ENCODE measurements at regions not wholly inside any gene's neighbourhood (a gene's known extent, or its start where the extent isn't known, plus 50 kb on each side); places are given as distances from the start of the nearest gene placed in this dataset.

DNA sequence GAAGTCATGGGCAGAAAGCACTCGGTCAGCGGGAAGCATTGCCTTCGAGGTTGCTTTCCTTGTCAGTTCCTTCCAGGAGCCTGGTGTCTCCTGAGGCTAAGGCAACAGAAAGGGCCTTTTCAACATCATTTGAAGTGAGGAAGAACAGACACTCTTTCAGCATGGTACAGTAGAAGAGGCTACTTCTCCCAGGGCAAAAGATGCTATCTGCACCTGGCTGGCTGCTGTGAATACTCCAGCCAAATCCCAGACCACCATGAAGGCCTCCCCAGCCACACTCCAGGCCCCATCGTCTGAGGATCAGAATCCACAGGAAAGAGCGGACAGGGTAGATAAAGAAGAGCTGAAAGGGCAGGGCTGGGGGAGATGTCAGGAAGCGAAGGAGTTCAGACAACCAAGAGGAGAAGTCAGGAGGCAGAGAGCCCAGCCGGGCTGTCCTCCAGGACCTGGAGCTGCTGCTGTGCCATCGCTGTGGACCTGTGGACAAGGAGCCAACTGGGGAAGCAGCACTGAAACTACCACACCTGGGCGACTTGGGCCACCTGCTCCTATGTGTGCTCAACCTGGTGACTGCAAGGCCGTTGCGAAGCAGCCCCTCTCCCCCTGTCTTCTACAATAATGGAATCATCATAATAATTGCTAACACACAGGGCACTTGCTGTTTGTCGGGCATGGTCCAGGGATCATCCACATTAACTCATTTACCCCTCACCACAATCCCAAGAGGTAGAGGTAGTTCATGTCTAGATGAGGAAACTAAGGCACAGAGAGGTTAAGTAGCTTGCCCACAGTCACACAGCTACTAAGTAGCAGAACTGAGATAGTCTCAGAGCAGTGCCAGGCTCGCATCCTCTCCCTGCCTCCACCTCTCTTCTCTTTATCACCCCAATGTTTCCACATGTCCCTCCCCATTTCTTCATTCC is 88.0 kb upstream of the ZBTB40 start:
- no peak for DNase-seq

DNA sequence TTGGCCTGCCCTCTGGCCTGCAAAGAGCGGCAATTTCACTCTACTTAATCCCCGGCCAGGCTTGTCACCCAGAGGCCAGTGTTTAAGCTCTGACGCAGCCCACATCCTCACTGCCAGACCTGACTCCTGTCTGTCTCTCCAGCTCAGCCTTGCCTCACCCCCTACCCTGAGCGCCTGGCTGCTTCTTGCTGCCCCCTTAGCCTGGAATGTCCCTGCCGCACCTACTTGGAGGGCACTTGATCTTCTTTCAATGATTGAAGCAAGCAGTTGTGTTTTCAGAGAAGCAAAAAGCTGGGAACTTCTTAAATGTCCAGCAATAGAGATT is 87.4 kb upstream of the ZBTB40 start:
- DNase-seq: no peak

DNA sequence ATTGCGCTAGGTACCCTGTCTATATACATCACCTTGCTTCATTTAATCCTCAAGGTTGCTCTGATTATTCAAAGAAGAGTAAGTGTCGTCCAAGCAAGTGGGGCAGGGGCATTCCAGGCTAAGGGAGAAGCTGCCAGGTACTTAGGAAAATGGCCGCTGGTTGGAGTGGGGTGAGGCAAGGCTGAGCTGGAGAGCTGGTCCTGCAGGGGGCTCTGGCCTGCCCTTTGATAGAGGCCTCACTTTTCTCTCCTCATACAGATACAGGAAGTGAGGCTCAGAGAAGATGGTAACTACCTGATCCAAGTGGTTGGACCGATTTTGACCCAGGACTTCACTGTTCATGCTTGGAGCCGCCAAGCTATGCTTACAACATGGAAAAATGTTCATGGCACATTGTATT is 86.9 kb upstream of the ZBTB40 start:
- no peak for DNase-seq

DNA sequence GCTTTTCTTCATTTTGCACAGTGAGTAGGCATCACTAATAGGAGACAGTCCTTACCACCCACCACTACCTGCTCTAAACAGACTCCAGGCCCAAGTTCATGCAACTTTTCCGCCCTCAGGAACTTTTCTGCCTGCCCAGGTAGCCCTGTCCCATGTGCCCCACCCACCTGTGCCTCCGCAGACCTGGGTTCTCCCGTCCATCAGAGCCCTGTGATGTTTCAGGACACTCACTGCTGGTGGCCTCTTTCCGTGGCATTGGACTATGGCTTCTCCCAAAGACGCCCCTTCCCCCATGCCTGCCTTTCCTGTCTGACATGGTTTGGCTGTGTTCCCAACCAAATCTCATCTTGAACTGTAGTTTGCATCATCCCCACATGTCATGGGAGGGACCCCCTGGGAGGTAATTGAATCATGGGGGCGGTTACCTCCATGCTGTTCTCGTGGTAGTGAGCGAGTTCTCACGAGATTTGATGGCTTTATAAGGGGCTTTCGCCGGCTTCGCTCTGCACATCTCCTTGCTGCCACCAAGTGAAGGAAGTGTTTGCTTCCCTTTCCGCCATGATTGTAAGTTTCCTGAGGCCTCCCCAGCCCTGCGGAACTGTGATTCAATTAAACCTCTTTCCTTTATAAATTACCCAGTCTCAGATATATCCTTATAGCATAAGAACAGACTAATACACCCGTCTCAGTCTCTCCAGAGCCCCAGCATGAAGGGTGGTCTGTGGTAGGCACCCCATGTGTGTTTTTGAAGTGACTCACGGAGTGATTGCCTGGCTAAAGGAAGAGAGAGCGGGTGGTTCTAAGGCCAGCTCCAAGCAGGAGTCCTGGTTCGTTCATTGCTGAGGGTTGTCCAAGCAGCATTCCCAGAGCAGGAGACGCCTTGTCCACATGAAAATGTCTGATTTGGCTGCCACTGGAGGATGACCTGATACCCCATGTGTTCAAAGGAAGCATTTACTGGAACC is 86.0 kb upstream of the ZBTB40 start:
- DNase-seq: no peak

DNA sequence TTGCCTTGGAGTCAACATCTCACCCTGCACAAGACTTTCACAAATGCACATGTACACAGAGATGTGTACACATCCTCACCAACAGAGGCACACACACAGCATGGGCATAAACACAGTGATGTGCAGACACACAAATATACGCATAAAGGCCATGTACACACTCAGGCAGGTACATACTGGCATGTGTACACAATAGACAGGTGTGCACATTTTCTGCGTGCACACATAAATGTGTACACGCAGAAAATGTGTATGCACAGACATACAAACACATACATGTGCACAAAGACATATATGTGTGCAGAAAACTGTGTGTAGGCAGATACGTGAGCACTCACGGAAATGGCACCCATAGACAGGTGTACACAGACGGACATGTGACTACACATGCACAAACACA is 85.3 kb upstream of the ZBTB40 start:
- no peak for DNase-seq

DNA sequence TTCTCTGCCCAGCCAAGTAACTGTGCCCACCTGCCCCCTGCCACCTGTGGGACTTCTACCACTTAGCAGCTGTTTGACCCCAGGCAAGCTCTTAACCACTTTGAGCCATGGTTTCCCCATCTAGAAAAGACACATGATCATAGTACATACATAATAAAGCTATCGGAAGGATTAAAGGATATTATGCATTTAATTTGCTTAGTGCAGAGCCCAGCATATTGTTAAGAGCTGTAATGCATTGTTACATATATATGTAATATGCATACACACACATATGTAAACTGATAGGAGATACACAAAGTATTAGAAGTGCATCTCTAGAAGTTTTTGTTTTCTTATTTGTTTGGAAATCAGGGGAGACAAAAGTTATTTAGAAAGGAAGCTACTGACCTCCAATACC is 83.5 kb upstream of the ZBTB40 start:
- no peak for DNase-seq

DNA sequence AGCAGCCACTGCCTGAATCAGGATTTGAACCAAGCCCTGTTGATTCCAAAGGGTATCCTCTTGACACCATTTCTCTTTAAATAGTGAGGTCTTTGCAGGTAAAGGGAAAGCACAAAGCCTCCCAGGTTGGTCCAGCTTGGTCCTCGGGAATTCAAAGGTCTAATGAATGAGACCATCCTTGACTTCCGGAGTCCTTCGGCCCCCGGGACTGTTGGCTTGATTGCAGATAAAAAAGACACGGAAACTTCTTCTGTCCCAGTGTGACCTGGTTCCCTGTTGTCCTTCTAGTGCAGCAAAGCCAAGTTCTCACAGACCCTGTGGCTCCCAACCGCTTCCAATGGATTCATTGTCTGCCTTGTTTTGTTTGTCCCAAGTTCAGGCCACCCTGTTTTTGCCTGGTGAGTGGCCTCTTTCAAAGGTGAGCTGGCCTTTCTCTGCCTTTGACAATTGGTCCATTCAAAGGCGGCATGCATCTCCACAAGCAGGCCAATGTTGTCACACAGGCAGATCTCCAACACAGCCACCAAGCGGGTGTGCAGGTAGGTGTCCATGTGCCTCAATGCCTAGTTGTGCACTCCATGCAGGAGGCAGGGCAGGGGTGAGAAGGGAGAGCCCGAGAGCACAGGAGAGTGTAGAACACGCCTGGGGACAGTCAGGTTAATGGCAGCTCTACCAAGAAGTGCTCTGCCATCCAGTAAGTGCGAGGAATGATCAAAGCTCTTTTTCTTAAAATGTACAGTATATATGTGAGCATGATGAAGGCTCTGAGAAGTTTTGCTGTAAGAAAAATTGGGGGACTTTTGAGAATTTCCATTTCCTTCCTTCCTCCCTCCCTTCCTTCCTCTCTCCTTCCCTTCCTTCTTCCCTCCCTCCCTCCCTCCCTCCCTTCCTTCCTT is 82.1 kb upstream of the ZBTB40 start:
- no peak for DNase-seq

DNA sequence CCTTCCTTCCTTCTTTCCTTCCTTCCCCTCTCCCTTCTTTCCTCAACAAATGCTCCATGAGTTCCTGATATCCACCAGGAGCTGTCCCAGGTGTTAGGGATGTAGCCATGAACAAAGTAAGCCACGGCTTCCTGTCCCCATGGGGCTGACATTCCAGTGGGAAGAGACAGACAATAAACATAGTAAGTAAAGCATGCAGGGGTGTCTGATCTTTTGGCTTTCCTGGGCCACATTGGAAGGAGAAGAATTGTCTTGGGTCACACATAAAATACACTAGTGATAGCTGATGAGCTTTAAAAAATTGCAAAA is 81.5 kb upstream of the ZBTB40 start:
- DNase-seq: no peak

DNA sequence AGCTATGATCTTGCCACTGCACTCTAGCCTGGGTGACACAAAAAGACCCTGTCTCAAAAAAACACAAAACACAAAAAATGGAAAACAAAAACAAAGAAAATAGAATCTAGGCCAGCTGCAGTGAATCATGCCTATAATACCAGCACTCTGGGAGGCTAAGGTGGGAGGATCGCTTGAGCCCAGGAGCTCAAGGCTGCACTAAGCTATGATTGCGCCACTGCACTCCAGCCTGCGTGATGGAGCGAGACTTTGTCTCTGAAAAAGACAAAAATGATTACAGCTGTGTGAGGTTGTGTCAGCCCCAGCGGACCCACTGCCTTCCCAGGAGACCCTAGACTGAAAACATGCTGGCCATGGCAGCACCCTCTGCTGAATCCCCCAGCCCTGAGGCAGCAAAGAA is 80.2 kb upstream of the ZBTB40 start:
- no peak for DNase-seq

DNA sequence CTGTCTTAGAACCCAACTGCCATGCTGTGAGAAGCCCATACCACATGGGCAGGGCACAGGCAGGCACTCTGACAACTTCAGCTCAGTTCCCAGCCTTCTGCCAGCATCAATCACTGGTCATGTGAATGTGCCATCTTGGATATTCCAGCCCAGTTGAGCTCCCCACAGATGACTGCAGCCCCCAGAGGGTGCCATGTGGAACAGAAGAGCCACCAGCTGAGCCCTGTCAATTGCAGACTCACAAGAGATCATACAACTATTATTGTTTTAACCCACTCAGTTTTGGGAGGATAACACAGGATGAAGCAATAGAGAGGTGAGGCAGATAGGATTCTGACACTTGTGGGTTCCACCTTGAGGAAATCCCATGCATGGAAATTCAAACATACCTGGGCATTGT is 78.4 kb upstream of the ZBTB40 start:
- no peak for DNase-seq

DNA sequence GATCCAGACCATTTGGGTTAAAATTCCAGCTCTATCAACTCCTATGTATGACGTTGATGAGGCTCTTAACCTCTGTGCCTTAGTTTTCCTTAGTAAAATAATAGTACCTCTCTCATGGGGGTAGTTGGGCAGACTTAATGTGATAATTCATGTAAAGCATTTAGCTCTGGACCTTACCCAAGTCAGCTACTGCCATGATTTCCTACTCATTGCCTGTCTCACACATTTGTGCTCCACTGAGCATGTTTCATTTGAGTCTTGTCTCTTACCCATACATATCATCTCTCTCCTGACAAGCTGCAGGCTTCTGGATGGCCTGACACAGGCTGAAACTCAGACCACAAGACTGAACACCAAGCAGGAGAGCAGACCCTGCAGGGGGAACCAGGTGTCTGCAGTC is 77.7 kb upstream of the ZBTB40 start:
- DNase-seq: no peak

DNA sequence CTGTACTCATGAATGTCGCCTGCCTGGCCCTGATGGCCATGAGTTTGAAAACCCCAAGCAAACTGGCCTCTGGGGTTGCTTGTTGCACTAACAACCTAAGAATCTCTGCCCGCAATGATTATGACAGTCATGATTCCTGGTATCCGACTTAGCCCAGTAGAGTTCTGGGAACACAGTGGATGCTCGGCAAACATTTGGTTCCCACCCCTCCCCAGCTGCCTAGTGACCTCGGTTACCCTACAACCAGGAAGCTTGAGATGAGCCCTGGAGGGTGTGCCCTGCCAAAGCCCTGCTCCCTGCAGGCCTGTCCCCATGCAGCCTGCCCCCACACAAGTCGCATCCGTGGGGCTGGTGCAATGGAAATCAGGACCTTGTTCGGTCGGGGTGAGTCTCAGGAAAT is 76.0 kb upstream of the ZBTB40 start:
- no peak for DNase-seq

DNA sequence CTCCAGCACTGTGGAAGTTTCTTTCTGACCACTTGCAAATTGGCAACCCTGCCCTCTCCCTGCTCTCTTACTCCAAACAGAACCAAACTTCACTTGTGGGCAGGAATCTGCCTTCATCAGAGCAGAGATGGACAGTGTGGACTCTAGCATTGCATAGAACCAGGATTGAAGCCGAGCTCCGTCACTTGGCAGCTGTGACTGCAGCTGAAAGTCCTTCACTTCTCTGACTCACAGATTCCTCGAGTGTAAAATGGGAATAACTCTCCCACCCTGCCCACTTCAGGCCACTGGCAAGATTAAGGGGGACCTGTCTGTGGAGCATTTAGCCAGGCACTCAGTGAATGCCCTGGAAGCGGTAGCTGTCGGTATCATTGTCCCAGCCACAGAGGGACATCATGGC is 75.7 kb upstream of the ZBTB40 start:
- no peak for DNase-seq

DNA sequence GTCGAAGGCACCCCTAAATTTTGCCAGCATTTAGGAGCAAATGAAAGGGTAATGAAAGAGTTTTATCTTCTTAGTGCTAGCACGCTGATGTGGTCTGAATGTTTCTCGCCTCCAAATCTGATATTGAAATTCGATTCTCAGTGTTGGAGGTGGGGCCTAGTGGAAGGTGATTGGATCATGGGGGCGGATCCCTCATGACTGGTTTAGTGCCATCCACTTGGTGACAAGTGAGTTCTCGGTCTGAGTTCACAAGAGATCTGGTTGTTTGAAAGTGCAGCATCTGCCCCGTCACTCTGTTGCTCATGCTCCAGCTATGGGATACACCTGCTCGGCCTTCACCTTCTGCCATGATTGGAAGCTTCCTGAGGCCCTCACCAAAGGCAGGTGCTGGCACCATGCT is 75.1 kb upstream of the ZBTB40 start:
- DNase-seq: no peak

DNA sequence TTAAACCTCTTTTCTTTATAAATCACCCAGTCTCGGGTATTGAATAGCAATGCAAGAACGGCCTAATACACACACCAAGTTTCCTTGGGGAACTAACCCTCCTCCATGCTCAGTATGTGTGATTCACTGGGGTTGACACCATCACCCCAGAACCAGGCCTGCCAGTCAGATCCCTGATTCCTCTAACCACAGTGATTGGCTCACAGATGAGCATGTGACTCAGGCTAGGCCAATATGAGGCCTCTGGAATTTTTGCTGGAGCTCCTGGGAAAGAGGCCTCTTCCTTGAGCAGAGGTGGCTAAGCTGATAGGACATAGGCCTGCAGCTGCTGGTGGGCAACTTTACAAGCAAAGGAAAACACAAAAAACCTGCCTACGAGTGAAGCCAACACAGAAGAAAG is 74.7 kb upstream of the ZBTB40 start:
- DNase-seq: peak in 2 of 3 donors; percentile 6 to 12

DNA sequence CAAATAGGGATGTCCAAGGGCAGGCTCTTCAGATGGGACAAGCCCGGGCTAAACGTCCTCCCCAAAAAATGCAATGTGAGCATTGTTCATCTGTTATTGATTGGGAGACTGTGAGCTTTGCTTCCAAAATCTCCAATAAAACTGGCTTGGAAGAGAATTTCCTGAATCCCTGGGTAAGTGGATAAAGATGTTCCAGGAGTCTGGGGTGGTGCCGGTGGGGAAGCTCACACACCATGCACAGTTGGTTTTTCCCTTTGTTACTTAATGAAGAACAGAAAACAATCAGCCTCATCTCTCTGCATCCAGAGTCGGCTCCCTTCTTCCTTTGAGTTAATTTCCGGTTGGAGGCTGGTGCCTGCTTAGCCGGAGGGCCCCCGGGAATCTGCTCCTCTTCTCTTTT is 72.1 kb upstream of the ZBTB40 start:
- DNase-seq: no peak

DNA sequence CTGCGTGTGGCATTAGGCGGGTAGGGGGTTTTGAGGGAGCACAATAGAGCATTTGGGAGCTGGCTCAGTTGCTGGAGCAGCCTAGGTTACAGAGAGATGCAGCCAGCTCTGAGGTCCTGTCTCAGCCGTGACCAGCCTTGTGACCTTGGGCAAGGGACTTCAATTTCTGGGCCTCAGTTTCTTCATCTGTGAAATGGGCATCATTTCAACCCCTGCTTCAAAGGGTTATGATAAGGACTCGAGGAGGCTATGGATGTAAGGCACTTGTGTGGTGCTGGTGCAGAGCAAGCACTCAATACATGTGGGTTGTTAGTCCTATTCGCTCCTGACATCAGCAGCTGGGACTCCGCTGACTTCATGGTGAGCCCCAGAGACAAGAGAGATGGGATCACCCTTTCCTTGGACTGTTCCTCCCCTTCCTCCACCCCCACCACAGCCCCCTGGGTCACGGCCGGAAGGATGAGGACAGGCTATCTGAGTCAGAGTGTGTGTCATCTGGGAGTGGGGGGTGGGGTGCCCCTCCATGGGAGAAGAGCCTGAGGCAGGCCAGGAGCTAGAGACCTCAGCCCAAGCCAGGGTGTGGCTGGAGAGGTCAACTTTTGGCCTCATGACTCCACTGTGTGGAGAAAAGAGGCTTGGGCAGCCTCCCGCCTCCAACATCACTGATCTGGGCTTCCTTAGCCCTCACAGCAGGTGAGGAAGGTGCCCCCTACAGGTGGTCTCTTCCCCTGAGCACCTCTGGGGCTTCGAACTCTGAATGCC is 71.4 kb upstream of the ZBTB40 start:
- DNase-seq: peak in 2 of 3 donors; percentile 4 to 10

DNA sequence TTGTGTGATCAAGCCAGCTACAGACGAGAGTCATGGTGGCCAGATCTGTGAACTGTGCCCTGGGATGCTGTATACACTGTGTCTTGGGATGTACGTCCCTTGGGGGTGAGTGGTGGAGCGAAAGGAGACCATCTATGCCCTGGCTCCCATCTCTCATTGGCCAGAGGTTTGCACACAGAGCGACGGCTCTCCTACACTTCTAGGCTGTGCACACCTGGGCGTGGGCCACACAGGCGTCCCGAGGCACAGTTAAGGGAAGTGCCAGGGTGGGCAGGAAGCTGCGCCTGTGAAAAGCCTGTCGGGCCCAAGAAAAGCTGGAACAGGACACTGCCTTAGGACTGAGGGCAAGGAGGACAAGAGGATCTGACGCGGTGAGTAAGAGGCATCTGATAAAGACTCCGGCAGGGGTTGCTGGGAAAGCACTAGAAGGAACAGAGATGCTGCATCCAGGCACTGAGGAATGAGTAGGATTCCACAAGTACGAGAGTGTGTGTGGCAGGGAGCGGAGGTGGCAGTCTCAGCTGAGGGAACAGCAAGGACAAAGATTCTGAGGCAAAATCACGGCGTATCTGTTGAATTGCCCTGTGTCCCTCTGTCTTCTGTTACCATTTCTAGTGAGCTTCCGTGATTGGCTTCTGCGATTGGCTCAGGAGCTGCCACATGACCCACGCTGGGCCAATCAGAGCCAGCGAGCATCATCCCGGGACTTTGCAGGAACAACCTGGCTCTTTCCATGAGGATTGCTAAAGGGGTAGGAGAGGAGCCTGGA is 67.9 kb upstream of the ZBTB40 start:
- DNase-seq: no peak

DNA sequence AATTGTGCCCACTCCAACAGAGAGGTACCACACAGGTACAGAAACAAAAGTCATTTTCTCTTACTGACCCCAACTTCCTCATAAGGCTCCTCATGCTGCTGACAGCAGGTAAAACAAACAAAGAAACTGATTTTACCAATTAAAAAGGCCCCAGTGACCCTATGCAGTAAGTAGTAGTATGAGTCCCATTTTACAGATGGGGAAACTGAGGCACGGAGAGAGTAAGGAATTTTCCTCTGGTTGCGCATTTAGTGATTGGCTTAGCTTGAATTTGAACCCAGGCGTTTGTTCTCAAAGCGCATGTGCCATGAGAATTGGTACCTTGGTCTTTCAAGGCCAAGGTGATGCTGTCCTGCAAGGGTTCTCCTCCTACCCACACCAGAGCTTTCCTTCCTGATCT is 66.1 kb upstream of the ZBTB40 start:
- no peak for DNase-seq

DNA sequence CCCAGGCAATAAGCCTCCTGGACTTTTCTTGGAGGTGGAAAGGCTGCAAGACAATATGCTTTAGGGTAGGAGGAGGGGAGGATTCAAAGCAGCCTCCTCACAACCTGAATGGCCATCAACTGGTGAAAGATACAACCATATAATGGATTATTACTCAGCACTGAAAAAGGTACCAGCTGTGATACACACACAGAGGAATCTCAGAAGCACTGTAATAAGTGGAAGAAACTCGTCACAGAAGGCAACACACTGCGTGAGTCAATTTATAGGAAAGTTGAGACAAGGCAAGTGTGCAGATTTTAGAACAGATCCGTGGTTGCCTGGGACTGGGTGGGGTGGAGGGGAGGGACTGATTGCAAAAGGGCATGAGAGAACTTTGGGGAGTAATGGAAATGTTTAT is 64.9 kb upstream of the ZBTB40 start:
- no peak for DNase-seq

DNA sequence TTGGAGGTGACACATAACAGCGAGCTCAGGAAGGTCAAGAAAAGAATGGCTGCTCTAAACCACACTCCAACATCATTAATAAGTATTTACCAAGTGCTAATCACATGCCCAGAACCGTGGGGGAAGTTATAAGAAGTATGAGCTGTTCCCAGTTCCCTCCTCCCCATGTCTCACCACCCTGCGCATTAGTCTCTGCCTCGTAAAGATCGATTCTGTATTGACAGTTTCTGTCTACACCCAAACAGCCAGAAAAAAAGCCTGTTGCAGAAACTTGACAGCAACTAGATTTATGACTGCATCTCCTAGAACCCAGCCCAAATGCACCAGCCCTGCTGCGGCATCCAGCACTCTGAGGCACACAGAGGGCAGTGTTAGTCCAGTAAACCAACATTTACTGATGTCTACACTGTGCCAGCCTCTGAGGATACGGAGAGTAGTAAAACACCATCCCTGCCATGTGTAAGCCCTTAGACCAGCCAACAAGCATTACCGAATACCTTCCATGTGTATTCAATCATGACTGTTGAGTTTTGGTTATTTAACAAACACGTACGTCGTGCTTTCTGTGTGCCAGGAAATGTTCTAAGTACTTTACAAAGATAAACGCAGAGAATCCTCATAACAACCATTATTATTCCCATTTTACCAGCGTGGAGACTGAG is 63.6 kb upstream of the ZBTB40 start:
- peak in 1 of 3 donors; percentile 2 for DNase-seq
